Stomach smooth muscle (tissue), 2 donors: ENCODE measurements at regions not wholly inside any gene's neighbourhood (a gene's known extent, or its start where the extent isn't known, plus 50 kb on each side); places are given as distances from the start of the nearest gene placed in this dataset.

Source experiments
- H3K27ac ChIP-seq: one replicate; pipeline ENCODE4 v1.7.0; 2013; ENCODE audit warnings: mild to moderate bottlenecking, low read length, inconsistent platforms
- H3K27me3 ChIP-seq, 2 donors: one replicate each; pipeline ENCODE4 v1.7.0; 2013; ENCODE audit warnings: low read length in 2 of 2; ENCODE audit not compliant: insufficient read depth in 2 of 2, control insufficient read depth in 1 of 2
- H3K36me3 ChIP-seq, 2 donors: one replicate each; pipeline ENCODE4 v1.7.0; 2013; ENCODE audit warnings: low read length in 2 of 2; ENCODE audit not compliant: control insufficient read depth in 2 of 2, insufficient read depth in 2 of 2
- H3K4me1 ChIP-seq: one replicate; pipeline ENCODE4 v1.7.0; 2013; ENCODE audit warnings: low read length; ENCODE audit not compliant: control insufficient read depth, insufficient read depth
- H3K4me3 ChIP-seq, 2 donors: one replicate each; pipeline ENCODE4 v1.7.0; 2013; ENCODE audit warnings: low read length in 2 of 2
- H3K9ac ChIP-seq, 2 donors: one replicate each; pipeline ENCODE4 v1.7.0; 2013; ENCODE audit warnings: low read length in 2 of 2, mild to moderate bottlenecking in 1 of 2
- H3K9me3 ChIP-seq, 2 donors: one replicate each; pipeline ENCODE4 v1.7.0; 2013; ENCODE audit warnings: low read length in 2 of 2; ENCODE audit not compliant: control insufficient read depth in 2 of 2
- donor health status: healthy.
- donor health status: Pancreatic carcinoma.

DNA sequence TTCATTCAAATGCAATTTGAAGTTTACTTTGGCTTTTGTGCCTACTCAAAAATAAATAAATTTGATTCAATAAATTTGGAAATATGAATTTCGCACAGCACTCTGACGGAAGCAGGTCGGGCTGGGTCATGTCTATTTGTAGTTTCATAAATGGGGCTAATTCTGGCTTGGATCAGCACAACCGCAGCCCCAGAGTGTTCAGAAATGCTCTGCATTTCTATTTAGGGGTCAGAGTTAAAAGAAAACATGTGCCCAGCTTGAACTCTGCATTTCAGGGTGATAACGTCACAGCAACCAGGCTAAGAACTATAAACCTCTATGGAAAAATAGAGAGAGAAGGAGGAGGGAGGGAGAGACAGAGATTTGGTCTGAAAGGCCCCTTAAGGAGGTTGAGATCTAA is 480.9 kb upstream of the NOX3 start:
- H3K27me3 ChIP-seq, result no peaks in the 10 kb centered on the region
- no peak overlapping the region for H3K9ac ChIP-seq
- no peaks in the 10 kb centered on the region for H3K4me1 ChIP-seq
- H3K27ac ChIP-seq, result no peak overlapping the region
- H3K4me3 ChIP-seq, result no peak overlapping the region
- no peaks in the 10 kb centered on the region for H3K36me3 ChIP-seq
- no peaks in the 10 kb centered on the region for H3K9me3 ChIP-seq

DNA sequence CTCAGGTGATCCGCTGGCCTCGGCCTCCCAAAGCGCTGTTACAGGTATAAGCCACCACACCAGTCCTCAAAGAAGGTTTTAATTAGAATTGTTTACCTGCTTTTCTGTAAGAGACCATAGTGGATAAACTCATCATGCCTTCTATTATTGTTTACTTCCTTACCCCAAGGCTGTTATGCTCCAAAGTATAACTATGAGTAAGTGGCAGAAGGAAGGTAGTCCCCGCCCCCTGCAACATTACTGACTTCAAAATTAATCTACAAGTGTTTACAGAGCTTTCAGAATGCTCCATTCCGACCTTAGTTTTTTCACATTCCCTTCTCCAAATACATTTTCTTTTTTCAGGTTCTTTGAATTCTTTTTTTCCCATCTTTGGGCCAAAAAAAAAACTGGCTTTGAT is 480.5 kb upstream of the NOX3 start:
- no peaks in the 10 kb centered on the region for H3K4me1 ChIP-seq
- no peak overlapping the region for H3K27ac ChIP-seq
- no peaks in the 10 kb centered on the region for H3K36me3 ChIP-seq
- no peak overlapping the region for H3K9ac ChIP-seq
- H3K27me3 ChIP-seq, result no peaks in the 10 kb centered on the region
- H3K4me3 ChIP-seq, result no peak overlapping the region
- no peaks in the 10 kb centered on the region for H3K9me3 ChIP-seq

- no peaks in the 10 kb centered on the region for H3K36me3 ChIP-seq
- H3K27me3 ChIP-seq, result no peaks in the 10 kb centered on the region
- H3K9ac ChIP-seq, result no peak overlapping the region
- H3K4me3 ChIP-seq, result no peak overlapping the region
- H3K9me3 ChIP-seq, result no peaks in the 10 kb centered on the region
- no peak overlapping the region for H3K27ac ChIP-seq
- H3K4me1 ChIP-seq, result no peaks in the 10 kb centered on the region
These were observed 461.4 kb upstream of the NOX3 start for GRCh38 chr6:155916846-155917624.

DNA sequence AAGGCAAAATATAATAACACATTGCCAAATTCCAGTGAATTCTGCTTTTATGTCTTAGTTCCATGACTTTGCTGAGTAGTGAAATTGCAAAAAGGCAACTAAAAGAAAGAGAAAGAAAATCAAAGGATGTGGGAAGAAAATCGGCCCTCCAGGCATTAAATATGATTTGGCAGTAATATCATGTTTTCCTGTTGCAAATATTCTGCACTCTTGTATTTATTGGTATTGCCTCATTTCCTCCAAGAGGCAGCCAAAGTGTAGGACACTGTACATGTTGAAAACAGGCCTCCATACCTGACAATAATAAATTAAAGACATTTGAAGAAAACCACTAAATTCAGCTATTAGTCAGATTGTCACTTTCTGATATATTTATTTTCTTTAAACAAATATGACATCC is 460.0 kb upstream of the NOX3 start:
- H3K27me3 ChIP-seq, result no peaks in the 10 kb centered on the region
- H3K9ac ChIP-seq, result no peak overlapping the region
- no peak overlapping the region for H3K4me3 ChIP-seq
- no peaks in the 10 kb centered on the region for H3K36me3 ChIP-seq
- no peaks in the 10 kb centered on the region for H3K9me3 ChIP-seq
- H3K27ac ChIP-seq, result no peak overlapping the region
- H3K4me1 ChIP-seq, result no peaks in the 10 kb centered on the region

DNA sequence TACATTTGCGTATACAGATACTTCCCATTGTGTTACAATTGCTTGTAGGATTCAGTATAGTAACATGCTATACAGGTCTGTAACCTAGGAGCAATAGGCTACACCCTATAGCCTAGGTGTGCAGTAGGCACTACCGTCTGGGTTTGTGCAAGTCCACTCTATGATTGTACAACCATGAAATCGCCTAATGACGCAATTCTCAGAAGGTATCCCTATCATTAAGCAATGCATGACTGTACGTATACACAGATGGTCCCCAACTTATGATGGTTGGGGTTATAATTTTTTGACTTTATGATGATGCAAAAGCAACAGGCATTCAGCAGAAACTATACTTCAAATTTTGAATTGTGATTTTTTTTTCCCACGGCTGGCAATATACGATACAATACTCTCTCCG is 458.2 kb upstream of the NOX3 start:
- no peaks in the 10 kb centered on the region for H3K4me1 ChIP-seq
- no peaks in the 10 kb centered on the region for H3K36me3 ChIP-seq
- no peak overlapping the region for H3K27ac ChIP-seq
- H3K4me3 ChIP-seq, result no peak overlapping the region
- H3K9ac ChIP-seq, result no peak overlapping the region
- no peaks in the 10 kb centered on the region for H3K27me3 ChIP-seq
- H3K9me3 ChIP-seq, result no peaks in the 10 kb centered on the region

- H3K4me3 ChIP-seq, result no peak overlapping the region
- no peaks in the 10 kb centered on the region for H3K4me1 ChIP-seq
These were observed 454.1 kb upstream of the NOX3 start for GRCh38 chr6:155909710-155910109.

DNA sequence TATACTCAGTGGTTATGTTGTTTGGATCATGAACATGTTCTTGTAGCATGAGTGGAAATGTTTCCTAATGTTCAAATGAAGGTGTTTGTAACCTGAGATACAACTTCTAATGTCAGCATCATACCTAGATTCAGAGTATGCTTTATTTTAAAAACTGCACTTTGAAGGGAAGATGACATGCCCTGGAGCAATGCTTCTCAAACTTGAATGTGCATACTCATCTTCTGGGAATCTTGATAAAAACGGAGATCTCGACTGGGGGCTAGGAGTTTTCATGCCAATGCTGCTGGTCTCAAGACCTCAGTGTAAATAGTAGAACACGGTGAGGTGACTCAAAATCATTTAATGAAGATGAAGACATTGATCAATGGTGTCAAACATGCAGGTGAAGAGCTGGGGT is 440.0 kb upstream of the NOX3 start:
- Histone ChIP-seq H3K9me3 (no peaks in the 10 kb centered on the region), H3K36me3 (no peaks in the 10 kb centered on the region), H3K4me3 (no peak overlapping the region), H3K27me3 (no peaks in the 10 kb centered on the region), H3K4me1 (no peaks in the 10 kb centered on the region), H3K9ac (no peak overlapping the region), H3K27ac (no peak overlapping the region)

More at GRCh38 chr6:155909710-155910109, 454.1 kb upstream of the NOX3 start:
- Histone ChIP-seq H3K36me3 (no peaks in the 10 kb centered on the region), H3K27ac (no peak overlapping the region), H3K27me3 (no peaks in the 10 kb centered on the region), H3K9me3 (no peaks in the 10 kb centered on the region), H3K9ac (no peak overlapping the region)

DNA sequence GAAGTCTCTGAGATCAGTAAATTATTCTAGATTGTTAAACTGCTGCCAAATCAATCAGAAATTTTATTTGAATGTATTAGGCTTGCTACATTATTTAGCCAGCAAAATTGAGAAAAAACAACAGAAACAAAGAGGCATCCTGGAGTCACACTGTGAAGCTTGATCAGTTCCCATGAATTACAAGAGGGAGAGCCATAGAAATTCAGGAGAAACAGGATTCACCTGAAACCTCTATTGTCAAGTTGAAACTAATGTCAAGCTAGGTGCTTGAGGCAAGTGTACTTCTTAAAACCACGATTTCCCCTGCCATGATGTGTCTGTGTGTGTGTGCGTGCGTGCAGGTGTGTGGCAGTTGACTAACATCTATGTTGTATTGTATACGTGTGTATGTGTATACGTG is 439.1 kb upstream of the NOX3 start:
- Histone ChIP-seq H3K27me3 (no peaks in the 10 kb centered on the region), H3K9ac (no peak overlapping the region), H3K4me1 (no peaks in the 10 kb centered on the region), H3K36me3 (no peaks in the 10 kb centered on the region), H3K27ac (no peak overlapping the region), H3K4me3 (no peak overlapping the region), H3K9me3 (no peaks in the 10 kb centered on the region)

- Histone ChIP-seq H3K4me1 (no peaks in the 10 kb centered on the region), H3K27ac (no peak overlapping the region), H3K27me3 (no peaks in the 10 kb centered on the region), H3K4me3 (no peak overlapping the region), H3K9me3 (no peaks in the 10 kb centered on the region), H3K36me3 (no peaks in the 10 kb centered on the region), H3K9ac (no peak overlapping the region)
These were observed 438.6 kb upstream of the NOX3 start for GRCh38 chr6:155894262-155894661.

- no peak overlapping the region for H3K4me3 ChIP-seq
- no peaks in the 10 kb centered on the region for H3K27me3 ChIP-seq
- H3K9me3 ChIP-seq, result no peaks in the 10 kb centered on the region
- H3K27ac ChIP-seq, result no peak overlapping the region
- no peaks in the 10 kb centered on the region for H3K36me3 ChIP-seq
- no peaks in the 10 kb centered on the region for H3K4me1 ChIP-seq
- H3K9ac ChIP-seq, result no peak overlapping the region
These were observed 434.8 kb upstream of the NOX3 start for GRCh38 chr6:155890409-155890808.

DNA sequence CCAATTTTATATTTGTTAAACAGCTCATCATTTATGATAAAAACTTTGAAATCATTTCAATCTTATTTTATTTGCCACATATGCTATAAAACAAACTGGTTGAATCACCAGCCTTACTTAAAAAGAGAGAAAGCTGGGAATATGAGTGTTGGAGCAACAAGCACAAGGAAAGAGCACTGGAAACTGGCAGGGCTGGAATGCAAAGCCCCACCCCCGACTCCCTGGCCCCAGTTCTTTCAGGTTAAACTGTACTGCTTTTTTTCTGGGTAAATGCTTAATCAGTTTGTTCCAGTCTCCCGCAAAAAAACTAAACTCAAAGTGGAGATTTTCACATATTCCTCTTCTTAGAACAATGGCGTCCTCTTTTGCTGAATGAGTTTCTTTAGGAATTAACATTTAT is 433.8 kb upstream of the NOX3 start:
- Histone ChIP-seq H3K9me3 (no peaks in the 10 kb centered on the region), H3K27ac (no peak overlapping the region), H3K27me3 (no peaks in the 10 kb centered on the region), H3K9ac (no peak overlapping the region), H3K4me1 (no peaks in the 10 kb centered on the region), H3K36me3 (no peaks in the 10 kb centered on the region), H3K4me3 (no peak overlapping the region)
